MCF 10A (cell line): ENCODE measurements at regions not wholly inside any gene's neighbourhood (a gene's known extent, or its start where the extent isn't known, plus 50 kb on each side); places are given as distances from the start of the nearest gene placed in this dataset.

Source experiments
- BruUV-seq: library from RNA; stranded (reverse); fragments of 400-500 nt; replicated peaks from 2 replicates; lab custom pipeline; 2021; lab: Mats Ljungman, UMichigan
- CTCF ChIA-PET: fragments of 300-600 bp; sonication (Branson Sonifier 250); formaldehyde crosslinking; extraction: SDS; loops from one replicate; lab custom pipeline; 2021; ENCODE audit warnings: antibody characterized with exemption, inconsistent platforms; lab: Yijun Ruan, JAX
- POLR2A ChIA-PET: fragments of 300-600, 350-650 bp; sonication (Branson Sonifier 250); formaldehyde crosslinking; extraction: SDS; loops from one replicate; lab custom pipeline; 2020; ENCODE audit warnings: antibody characterized with exemption, inconsistent platforms; lab: Yijun Ruan, JAX
- DNase-seq: peaks from one replicate; pipeline ENCODE4 v3.0.0-alpha.2; 2018; ENCODE audit not compliant: unreplicated experiment
- H3K27ac Mint-ChIP-seq: one replicate; pipeline ENCODE4 v1.8.0; 2022; ENCODE audit warnings: mild to moderate bottlenecking, low read depth, mixed read lengths; ENCODE audit not compliant: unreplicated experiment
- H3K27me3 Mint-ChIP-seq: one replicate; pipeline ENCODE4 v1.8.0; 2022; ENCODE audit warnings: mixed read lengths; ENCODE audit not compliant: insufficient read depth, unreplicated experiment
- H3K36me3 Mint-ChIP-seq: one replicate; pipeline ENCODE4 v1.8.0; 2022; ENCODE audit warnings: mild to moderate bottlenecking, moderate library complexity, mixed read lengths; ENCODE audit not compliant: insufficient read depth, unreplicated experiment
- H3K4me1 Mint-ChIP-seq: one replicate; pipeline ENCODE4 v1.8.0; 2022; ENCODE audit warnings: mixed read lengths; ENCODE audit not compliant: insufficient read depth, unreplicated experiment
- H3K4me3 Mint-ChIP-seq: one replicate; pipeline ENCODE4 v1.8.0; 2022; ENCODE audit warnings: mild to moderate bottlenecking, moderate library complexity, mixed read lengths; ENCODE audit not compliant: unreplicated experiment
- H3K9me3 Mint-ChIP-seq: one replicate; pipeline ENCODE4 v1.8.0; 2022; ENCODE audit warnings: mixed read lengths; ENCODE audit not compliant: unreplicated experiment
- intact Hi-C: fragments of 100-400 bp; cut with micrococcal nuclease; formaldehyde crosslinking; loops from 2 replicates; pipeline ENCODE4 v1.14.1; 2022
- TF ChIP-seq, protein P1 (sequence below): fragments of 200-600 bp; IDR thresholded peaks from one replicate; pipeline ENCODE4 v1.8.0; 2022; ENCODE audit warnings: antibody characterized with exemption, mild to moderate bottlenecking; ENCODE audit not compliant: unreplicated experiment

DNA sequence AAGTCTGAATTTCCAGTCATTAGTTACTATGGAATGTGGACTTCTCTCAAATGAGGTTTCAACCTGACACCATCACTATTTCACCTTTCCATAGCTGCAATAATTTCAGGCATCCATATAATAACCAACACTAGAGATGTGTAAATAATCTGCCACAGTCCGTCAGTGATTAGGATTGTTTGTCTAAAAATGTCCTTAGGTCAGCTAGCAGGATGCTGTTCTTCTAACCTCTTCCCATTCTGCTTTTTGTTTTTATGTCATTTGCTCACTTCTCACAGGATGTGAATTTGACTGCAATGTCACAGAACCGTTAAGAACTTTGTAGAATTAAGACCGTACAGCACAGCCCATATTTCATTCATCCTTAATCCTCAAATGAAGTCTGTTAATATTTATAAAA, 166.4 kb upstream of the RASA1 start:
- Mint-ChIP-seq H3K27ac (no peak overlapping the region), H3K4me1 (peaks cover 6% of the 10 kb centered on the region), H3K9me3 (no peaks in the 10 kb centered on the region), H3K36me3 (no peaks in the 10 kb centered on the region), H3K27me3 (no peaks in the 10 kb centered on the region), H3K4me3 (no peak overlapping the region)
- TF ChIP-seq, protein P1, sequence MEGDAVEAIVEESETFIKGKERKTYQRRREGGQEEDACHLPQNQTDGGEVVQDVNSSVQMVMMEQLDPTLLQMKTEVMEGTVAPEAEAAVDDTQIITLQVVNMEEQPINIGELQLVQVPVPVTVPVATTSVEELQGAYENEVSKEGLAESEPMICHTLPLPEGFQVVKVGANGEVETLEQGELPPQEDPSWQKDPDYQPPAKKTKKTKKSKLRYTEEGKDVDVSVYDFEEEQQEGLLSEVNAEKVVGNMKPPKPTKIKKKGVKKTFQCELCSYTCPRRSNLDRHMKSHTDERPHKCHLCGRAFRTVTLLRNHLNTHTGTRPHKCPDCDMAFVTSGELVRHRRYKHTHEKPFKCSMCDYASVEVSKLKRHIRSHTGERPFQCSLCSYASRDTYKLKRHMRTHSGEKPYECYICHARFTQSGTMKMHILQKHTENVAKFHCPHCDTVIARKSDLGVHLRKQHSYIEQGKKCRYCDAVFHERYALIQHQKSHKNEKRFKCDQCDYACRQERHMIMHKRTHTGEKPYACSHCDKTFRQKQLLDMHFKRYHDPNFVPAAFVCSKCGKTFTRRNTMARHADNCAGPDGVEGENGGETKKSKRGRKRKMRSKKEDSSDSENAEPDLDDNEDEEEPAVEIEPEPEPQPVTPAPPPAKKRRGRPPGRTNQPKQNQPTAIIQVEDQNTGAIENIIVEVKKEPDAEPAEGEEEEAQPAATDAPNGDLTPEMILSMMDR = no peak
- BruUV-seq = no TSS peak
- DNase-seq = no peak
- POLR2A ChIA-PET = no interaction called here
- CTCF ChIA-PET = no interaction called here
- intact Hi-C loops = no loop called here

DNA sequence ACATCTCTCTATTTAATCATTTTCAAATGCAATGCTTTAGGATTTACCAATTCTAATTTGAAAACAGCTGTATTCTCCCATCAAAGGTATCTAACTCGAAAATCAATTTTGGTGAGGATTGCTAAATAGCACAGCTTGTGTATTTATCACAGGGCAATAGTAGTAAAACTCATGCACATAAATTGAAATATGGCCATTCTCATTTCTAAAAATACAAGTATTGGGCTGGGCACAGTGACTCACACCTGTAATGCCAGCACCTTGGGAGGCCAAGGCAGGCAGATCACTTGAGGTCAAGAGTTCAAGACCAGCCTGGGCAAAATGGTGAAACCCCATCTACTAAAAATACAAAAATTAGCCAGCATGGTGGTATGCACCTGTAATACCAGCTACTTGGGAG, 164.8 kb upstream of the RASA1 start:
- intact Hi-C loops = no loop called here
- Mint-ChIP-seq H3K27me3 (no peaks in the 10 kb centered on the region), H3K27ac (no peak overlapping the region), H3K4me3 (no peak overlapping the region), H3K4me1 (peaks cover 6% of the 10 kb centered on the region), H3K9me3 (no peaks in the 10 kb centered on the region), H3K36me3 (no peaks in the 10 kb centered on the region)
- ChIA-PET POLR2A (no interaction called here), CTCF (no interaction called here)
- DNase-seq = no peak
- BruUV-seq = no TSS peak
- TF ChIP-seq, protein P1 = no peak

DNA sequence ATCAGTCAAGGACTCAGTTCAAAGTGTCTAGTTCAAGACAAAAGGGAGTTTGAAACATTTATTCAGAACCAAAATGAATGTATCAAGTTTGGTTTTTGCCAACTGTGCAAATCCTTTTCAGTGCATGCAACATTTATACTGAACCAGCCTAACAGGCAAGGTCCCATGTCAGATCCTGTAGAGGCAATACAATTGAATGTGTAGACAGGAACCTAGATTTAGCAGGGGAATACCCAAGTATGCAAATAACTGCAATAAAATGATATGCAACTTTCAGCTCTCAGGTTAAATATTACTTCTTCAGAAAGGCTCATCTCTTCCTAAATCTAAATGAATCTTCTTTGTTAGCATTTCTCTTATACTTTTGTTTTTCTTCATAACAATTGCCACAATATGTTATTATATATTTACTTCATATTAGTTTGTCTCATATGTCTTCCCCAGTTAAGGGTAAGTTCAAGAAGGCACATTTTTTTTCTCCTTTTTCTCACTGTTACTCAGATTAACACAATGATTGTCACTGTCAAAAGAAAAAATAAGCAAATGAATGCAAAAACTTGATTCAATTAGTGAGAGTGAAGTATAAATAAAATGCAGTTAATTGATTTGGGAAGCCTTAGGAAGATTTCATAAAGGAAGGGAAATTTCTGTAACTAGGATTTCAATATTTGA, 163.9 kb upstream of the RASA1 start:
- DNase-seq = no peak
- no peaks in the 10 kb centered on the region for H3K27me3 Mint-ChIP-seq
- no TSS peak for BruUV-seq
- H3K4me3 Mint-ChIP-seq = no peak overlapping the region
- CTCF ChIA-PET = no interaction called here
- no peaks in the 10 kb centered on the region for H3K36me3 Mint-ChIP-seq
- TF ChIP-seq, protein P1 = no peak
- no peak overlapping the region for H3K27ac Mint-ChIP-seq
- intact Hi-C loops = no loop called here
- POLR2A ChIA-PET = no interaction called here
- H3K9me3 Mint-ChIP-seq = no peaks in the 10 kb centered on the region
- H3K4me1 Mint-ChIP-seq = peaks cover 6% of the 10 kb centered on the region

DNA sequence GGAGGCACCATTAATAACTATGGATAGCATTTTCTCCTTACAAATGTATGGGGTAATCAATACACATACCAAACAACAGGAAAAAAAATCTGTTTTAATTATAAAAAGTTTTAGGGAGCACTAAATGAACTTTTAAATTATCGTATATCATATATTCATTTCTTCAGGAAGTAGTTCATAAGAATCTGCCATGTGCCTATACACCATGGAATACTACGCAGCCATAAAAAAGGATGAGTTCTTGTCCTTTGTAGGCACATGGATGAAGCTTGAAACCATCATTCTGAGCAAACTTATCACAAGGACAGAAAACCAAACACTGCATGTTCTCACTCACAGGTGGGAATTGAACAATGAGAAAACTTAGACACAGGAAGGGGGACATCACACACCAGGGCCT, 162.1 kb upstream of the RASA1 start:
- Mint-ChIP-seq H3K9me3 (no peaks in the 10 kb centered on the region), H3K4me1 (no peaks in the 10 kb centered on the region), H3K4me3 (no peak overlapping the region), H3K27ac (no peak overlapping the region), H3K27me3 (no peaks in the 10 kb centered on the region), H3K36me3 (no peaks in the 10 kb centered on the region)
- ChIA-PET CTCF (interaction anchor here (0.6 kb wide), 1 partner anchor 53 kb away, joined by 3 read pairs; no protein-coding TSS in a partner anchor), POLR2A (no interaction called here)
- intact Hi-C loops = no loop called here
- BruUV-seq = no TSS peak
- TF ChIP-seq, protein P1 = no peak
- DNase-seq = no peak
